ENCODE measurements at regions not wholly inside any gene's neighbourhood (a gene's known extent, or its start where the extent isn't known, plus 50 kb on each side); places are given as distances from the start of the nearest gene placed in this dataset.

GRCh38 chr2:74740741-74741431 is 86.8 kb downstream of the SEMA4F start:
- no peaks in the 10 kb centered on the region for H4K20me1 ChIP-seq (ENCODE audit: insufficient read depth)
- H3K27me3 ChIP-seq (ENCODE audit: insufficient read depth, low read depth, low read length) = no peaks in the 10 kb centered on the region
- H2AFZ ChIP-seq (ENCODE audit: low read depth, low read length) = no peak overlapping the region
- no peaks in the 10 kb centered on the region for H3K9me2 ChIP-seq (ENCODE audit: insufficient read depth, low read length)
- no peak overlapping the region for H3K9ac ChIP-seq (ENCODE audit: low read length)
- H3K27ac ChIP-seq (ENCODE audit: low read length) = no peak overlapping the region
- no peaks in the 10 kb centered on the region for H3K36me3 ChIP-seq (ENCODE audit: insufficient read depth, low read length)
- H3F3A ChIP-seq (ENCODE audit: insufficient read depth, low read length, poor library complexity, severe bottlenecking) = no peaks in the 10 kb centered on the region
- no peak overlapping the region for H3K4me3 ChIP-seq (ENCODE audit: low read length)
- no peaks in the 10 kb centered on the region for H3K9me3 ChIP-seq (ENCODE audit: low read length)
- H3K79me2 ChIP-seq (replicated peaks; ENCODE audit: insufficient read depth, low read length) = no peaks in the 10 kb centered on the region
- no peak overlapping the region for H3K4me2 ChIP-seq (ENCODE audit: low read length)
- TF ChIP-seq EZH2 (IDR thresholded peaks at IDR 0.05; ENCODE audit: borderline replicate concordance, insufficient read depth, low read length, poor library complexity, severe bottlenecking) (no peak), REST (IDR thresholded peaks at IDR 0.05; ENCODE audit: borderline replicate concordance) (no peak), TAF1 (IDR thresholded peaks at IDR 0.05; ENCODE audit: low read depth) (no peak), RAD21 (conservative IDR thresholded peaks at IDR 0.05) (no peak), MXI1 (conservative IDR thresholded peaks at IDR 0.05; ENCODE audit: poor library complexity, severe bottlenecking) (no peak), SMC3 (conservative IDR thresholded peaks at IDR 0.05; ENCODE audit: poor library complexity) (no peak), EP300 (conservative IDR thresholded peaks at IDR 0.05; ENCODE audit: poor library complexity, severe bottlenecking) (no peak), POLR2AphosphoS5 (IDR thresholded peaks at IDR 0.05) (no peak)
- TF ChIP-seq, protein P1, sequence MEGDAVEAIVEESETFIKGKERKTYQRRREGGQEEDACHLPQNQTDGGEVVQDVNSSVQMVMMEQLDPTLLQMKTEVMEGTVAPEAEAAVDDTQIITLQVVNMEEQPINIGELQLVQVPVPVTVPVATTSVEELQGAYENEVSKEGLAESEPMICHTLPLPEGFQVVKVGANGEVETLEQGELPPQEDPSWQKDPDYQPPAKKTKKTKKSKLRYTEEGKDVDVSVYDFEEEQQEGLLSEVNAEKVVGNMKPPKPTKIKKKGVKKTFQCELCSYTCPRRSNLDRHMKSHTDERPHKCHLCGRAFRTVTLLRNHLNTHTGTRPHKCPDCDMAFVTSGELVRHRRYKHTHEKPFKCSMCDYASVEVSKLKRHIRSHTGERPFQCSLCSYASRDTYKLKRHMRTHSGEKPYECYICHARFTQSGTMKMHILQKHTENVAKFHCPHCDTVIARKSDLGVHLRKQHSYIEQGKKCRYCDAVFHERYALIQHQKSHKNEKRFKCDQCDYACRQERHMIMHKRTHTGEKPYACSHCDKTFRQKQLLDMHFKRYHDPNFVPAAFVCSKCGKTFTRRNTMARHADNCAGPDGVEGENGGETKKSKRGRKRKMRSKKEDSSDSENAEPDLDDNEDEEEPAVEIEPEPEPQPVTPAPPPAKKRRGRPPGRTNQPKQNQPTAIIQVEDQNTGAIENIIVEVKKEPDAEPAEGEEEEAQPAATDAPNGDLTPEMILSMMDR (IDR thresholded peaks at IDR 0.05; ENCODE audit: poor library complexity, severe bottlenecking) = no peak

DNA sequence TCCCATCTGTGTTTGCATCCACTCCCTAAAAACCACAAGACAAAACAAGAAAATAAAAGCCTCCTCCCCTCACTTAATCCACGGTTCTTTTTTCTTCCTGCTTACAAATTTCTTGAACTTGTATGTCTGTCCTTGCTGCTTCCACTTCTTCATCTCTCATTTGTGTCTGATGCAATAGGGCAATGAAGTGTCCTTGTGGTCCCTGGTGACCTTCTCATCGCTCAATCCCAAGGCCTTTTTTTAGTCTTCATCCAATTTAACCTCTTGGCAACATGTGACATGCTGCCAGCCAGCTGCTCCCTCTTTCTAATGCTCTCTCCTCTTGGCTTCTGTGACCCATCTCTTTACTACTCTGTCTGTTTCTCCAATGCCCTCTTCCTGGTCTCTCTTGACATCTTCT is 87.6 kb downstream of the SEMA4F start:
- Histone ChIP-seq H3K4me2 (ENCODE audit: low read length) (no peak overlapping the region), H3K27me3 (ENCODE audit: insufficient read depth, low read depth, low read length) (no peaks in the 10 kb centered on the region), H3K9me2 (ENCODE audit: insufficient read depth, low read length) (no peaks in the 10 kb centered on the region), H3K79me2 (replicated peaks; ENCODE audit: insufficient read depth, low read length) (no peaks in the 10 kb centered on the region), H3K4me3 (ENCODE audit: low read length) (no peak overlapping the region), H4K20me1 (ENCODE audit: insufficient read depth) (no peaks in the 10 kb centered on the region), H2AFZ (ENCODE audit: low read depth, low read length) (no peak overlapping the region), H3K27ac (ENCODE audit: low read length) (no peak overlapping the region), H3F3A (ENCODE audit: insufficient read depth, low read length, poor library complexity, severe bottlenecking) (no peaks in the 10 kb centered on the region), H3K9me3 (ENCODE audit: low read length) (no peaks in the 10 kb centered on the region), H3K36me3 (ENCODE audit: insufficient read depth, low read length) (no peaks in the 10 kb centered on the region), H3K9ac (ENCODE audit: low read length) (no peak overlapping the region)
- TF ChIP-seq REST (IDR thresholded peaks at IDR 0.05; ENCODE audit: borderline replicate concordance) = no peak
- TF ChIP-seq, protein P1 (IDR thresholded peaks at IDR 0.05; ENCODE audit: poor library complexity, severe bottlenecking) = no peak
- no peak for TF ChIP-seq SMC3 (conservative IDR thresholded peaks at IDR 0.05; ENCODE audit: poor library complexity)
- TF ChIP-seq TAF1 (IDR thresholded peaks at IDR 0.05; ENCODE audit: low read depth) = no peak
- TF ChIP-seq MXI1 (conservative IDR thresholded peaks at IDR 0.05; ENCODE audit: poor library complexity, severe bottlenecking) = no peak
- TF ChIP-seq EP300 (conservative IDR thresholded peaks at IDR 0.05; ENCODE audit: poor library complexity, severe bottlenecking) = no peak
- TF ChIP-seq POLR2AphosphoS5 (IDR thresholded peaks at IDR 0.05) = no peak
- TF ChIP-seq RAD21 (conservative IDR thresholded peaks at IDR 0.05) = no peak
- TF ChIP-seq EZH2 (IDR thresholded peaks at IDR 0.05; ENCODE audit: borderline replicate concordance, insufficient read depth, low read length, poor library complexity, severe bottlenecking) = no peak
